K562 (cell line): ENCODE measurements at regions not wholly inside any gene's neighbourhood (a gene's known extent, or its start where the extent isn't known, plus 50 kb on each side); places are given as distances from the start of the nearest gene placed in this dataset.

Experiments
- ATAC-seq: fragments of 200-7000 bp; cut with Tn5 transposase; 3 replicates; pipeline ENCODE4 v1.9.1; 2020; ENCODE audit warnings: moderate library complexity
- BruUV-seq: library from RNA; stranded (reverse); fragments of 400-500 nt; replicated peaks from 2 replicates; lab custom pipeline; 2021; lab: Mats Ljungman, UMichigan
- CTCF ChIA-PET: fragments of 300-600 bp; formaldehyde crosslinking; extraction: SDS; loops from one replicate; lab custom pipeline; 2021; ENCODE audit warnings: low intra/inter-chr PET ratio; lab: Yijun Ruan, JAX
- POLR2A ChIA-PET: fragments of 300-600, 350-650 bp; sonication (Branson Sonifier 250); formaldehyde crosslinking; extraction: SDS; loops from one replicate; lab custom pipeline; 2021; ENCODE audit warnings: antibody characterized with exemption, inconsistent platforms; lab: Yijun Ruan, JAX
- DNase-seq, 4 experiments: peaks; one replicate each; pipeline versions ENCODE4 v3.0.0 to v3.0.0-alpha.2; 2011 to 2018; ENCODE audit warnings: low spot score in 3 of 4, mixed read lengths in 3 of 4; ENCODE audit errors: extremely low read depth in 1 of 4
- FAIRE-seq: peaks from 2 replicates; lab custom pipeline; 2011; peaks lifted over from hg19 to GRCh38; lab: Jason Lieb, UNC
- H2AFZ ChIP-seq: 2 replicates; pipeline ENCODE4 v1.6.0; 2011; ENCODE audit warnings: low read depth, low read length, control low read depth, inconsistent platforms
- H3K27ac ChIP-seq: fragments of 200-600 bp; 3 replicates; pipeline ENCODE4 v1.8.0; 2011; ENCODE audit warnings: low read depth, mild to moderate bottlenecking, control low read depth, inconsistent platforms, low read length, moderate library complexity, mixed read lengths; ENCODE audit errors: extremely low read depth
- H3K27me3 ChIP-seq, 2 experiments: fragments of 300-600 bp in 1 of 2; 2 replicates in 1 of 2; 3 replicates in 1 of 2; pipeline versions ENCODE4 v1.6.0 to v1.8.0; 2011; ENCODE audit warnings: inconsistent platforms in 2 of 2, low read length in 2 of 2, mild to moderate bottlenecking in 1 of 2, mixed read lengths in 1 of 2, moderate library complexity in 1 of 2; ENCODE audit not compliant: control insufficient read depth in 2 of 2, insufficient read depth in 2 of 2
- H3K36me3 ChIP-seq: fragments of 300-600 bp; 3 replicates; pipeline ENCODE4 v1.8.0; 2011; ENCODE audit warnings: mild to moderate bottlenecking, low read length, inconsistent platforms; ENCODE audit not compliant: control insufficient read depth, insufficient read depth
- H3K4me1 ChIP-seq, 2 experiments: fragments of 200-600 bp in 1 of 2; replicated peaks in 1 of 2; 2 replicates in 1 of 2; 3 replicates in 1 of 2; pipeline versions ENCODE4 v1.5.1 to v1.8.0; 2011; ENCODE audit warnings: inconsistent platforms in 2 of 2, low read length in 2 of 2, mild to moderate bottlenecking in 1 of 2, mixed read lengths in 1 of 2, moderate library complexity in 1 of 2; ENCODE audit not compliant: control insufficient read depth in 2 of 2, insufficient read depth in 2 of 2
- H3K4me2 ChIP-seq: 2 replicates; pipeline ENCODE4 v1.6.1; 2011; ENCODE audit warnings: low read length, control low read depth, inconsistent platforms, mixed read lengths; ENCODE audit not compliant: insufficient read depth
- H3K4me3 ChIP-seq: fragments of 200-600 bp; sonication (generic), shearing (Covaris generic); 2 replicates; pipeline ENCODE4 v1.5.1; 2016; ENCODE audit warnings: control low read depth, inconsistent platforms
- H3K79me2 ChIP-seq: fragments of 200-600 bp; 3 replicates; pipeline ENCODE4 v1.8.0; 2011; ENCODE audit warnings: low read length, inconsistent platforms; ENCODE audit not compliant: control insufficient read depth, insufficient read depth
- H3K9ac ChIP-seq, 2 experiments: 2 replicates each; pipeline versions ENCODE4 v1.6.0 to v1.6.1; 2011; ENCODE audit warnings: low read depth in 2 of 2, low read length in 2 of 2, control low read depth in 1 of 2, inconsistent platforms in 1 of 2, mild to moderate bottlenecking in 1 of 2, mixed read lengths in 1 of 2; ENCODE audit not compliant: insufficient read depth in 1 of 2
- H3K9me1 ChIP-seq: one replicate; pipeline ENCODE4 v1.6.0; 2011; ENCODE audit warnings: inconsistent platforms, mild to moderate bottlenecking, low read length, moderate library complexity; ENCODE audit not compliant: control insufficient read depth, insufficient read depth
- H3K9me3 ChIP-seq: replicated peaks from 2 replicates; pipeline ENCODE4 v1.5.1; 2011; ENCODE audit warnings: low read depth, low read length, inconsistent platforms; ENCODE audit not compliant: control insufficient read depth, insufficient read depth
- H4K20me1 ChIP-seq: replicated peaks from 2 replicates; pipeline ENCODE4 v1.6.1; 2011; ENCODE audit warnings: low read length, inconsistent platforms, mixed read lengths; ENCODE audit not compliant: control insufficient read depth, insufficient read depth
- ELF4 ChIP-seq: fragments of 450-650 bp; formaldehyde crosslinking; IDR thresholded peaks from 2 replicates; pipeline ENCODE4 v1.4.0; 2022; ENCODE audit warnings: missing genetic modification characterization
- FOXK2 ChIP-seq, 2 experiments: fragments of 450-650 bp; IDR thresholded peaks in 1 of 2; conservative IDR thresholded peaks in 1 of 2; 2 replicates each; pipeline ENCODE4 v1.6.1; 2016; ENCODE audit warnings: low read depth in 2 of 2, mild to moderate bottlenecking in 1 of 2
- GATAD2A ChIP-seq: fragments of 450-650 bp; IDR thresholded peaks from 2 replicates; pipeline ENCODE4 v1.6.1; 2017
- KLF1 ChIP-seq: fragments of 450-650 bp; IDR thresholded peaks from 2 replicates; pipeline ENCODE4 v1.6.1; 2016; ENCODE audit warnings: missing genetic modification characterization, missing compliant biosample characterization
- LCOR ChIP-seq: sonication (generic); formaldehyde crosslinking; IDR thresholded peaks from 2 replicates; pipeline ENCODE4 v1.8.0; 2022; ENCODE audit warnings: mild to moderate bottlenecking, missing genetic modification reagents
- NFRKB ChIP-seq: fragments of 450-650 bp; IDR thresholded peaks from 2 replicates; pipeline ENCODE4 v1.6.1; 2016; ENCODE audit warnings: low read depth
- NFYB ChIP-seq: IDR thresholded peaks from 2 replicates; pipeline ENCODE4 v1.6.1; 2011; ENCODE audit warnings: mild to moderate bottlenecking, moderate library complexity; ENCODE audit not compliant: insufficient read length; ENCODE audit errors: extremely low read depth
- NR2C2 ChIP-seq, 2 experiments: fragments of 200-800 bp in 1 of 2; sonication (Bioruptor generic) in 1 of 2; sonication (generic) in 1 of 2; formaldehyde crosslinking in 1 of 2; IDR thresholded peaks; 2 replicates each; pipeline versions ENCODE4 v1.6.1 to v1.8.0; 2016 to 2022; ENCODE audit warnings: mild to moderate bottlenecking in 1 of 2, missing compliant biosample characterization in 1 of 2, missing genetic modification characterization in 1 of 2, missing genetic modification reagents in 1 of 2
- POLR2AphosphoS2 ChIP-seq: IDR thresholded peaks from 2 replicates; pipeline ENCODE4 v1.6.1; 2012; ENCODE audit warnings: low read length, improper control_type of control experiment
- PRMT5 ChIP-seq: sonication (generic); formaldehyde crosslinking; IDR thresholded peaks from 2 replicates; pipeline ENCODE4 v1.5.0; 2020; ENCODE audit warnings: missing genetic modification reagents
- RBM34 ChIP-seq: fragments of 200-400 bp; formaldehyde crosslinking; IDR thresholded peaks from 2 replicates; pipeline ENCODE4 v1.6.1; 2018; ENCODE audit warnings: low read length, borderline replicate concordance; ENCODE audit not compliant: insufficient read depth
- SMARCE1 ChIP-seq: fragments of 450-650 bp; IDR thresholded peaks from 2 replicates; pipeline ENCODE4 v1.7.1; 2016; ENCODE audit warnings: mild to moderate bottlenecking
- TCFL5 ChIP-seq: fragments of 250-450 bp; sonication (Bioruptor Pico); conservative IDR thresholded peaks from 2 replicates; pipeline ENCODE4 v1.6.1; 2021; ENCODE audit warnings: mild to moderate bottlenecking, moderate library complexity, matching md5 sums
- ZNF707 ChIP-seq: fragments of 250-450 bp; sonication (Bioruptor Pico); conservative IDR thresholded peaks from 2 replicates; pipeline ENCODE4 v1.8.0; 2022; ENCODE audit warnings: inconsistent platforms, mild to moderate bottlenecking, moderate library complexity
- WGBS: fragments of 100-300 bp; shearing (Covaris generic); methylation state at CpG from one replicate; pipeline ENCODE4 v1.1.6; 2016; ENCODE audit warnings: low coverage, mixed read lengths; ENCODE audit not compliant: insufficient coverage; ENCODE audit errors: missing lambda C conversion rate; 5-methylcytosine and 5-hydroxymethylcytosine counted together
- in situ Hi-C: fragments of 300-500 bp; cut with MboI; formaldehyde crosslinking; loops from 4 replicates; pipeline ENCODE4 v1.15.0; 2018; ENCODE audit warnings: inconsistent platforms, mixed read lengths
- intact Hi-C: fragments of 100-400 bp; cut with micrococcal nuclease; formaldehyde crosslinking; loops from 2 replicates; pipeline ENCODE4 v1.14.2; 2022
- TF ChIP-seq, protein P1 (sequence below): sonication (generic); formaldehyde crosslinking; IDR thresholded peaks from 2 replicates; pipeline ENCODE4 v1.8.1; 2023; ENCODE audit warnings: missing genetic modification reagents, mild to moderate bottlenecking, borderline replicate concordance
- TF ChIP-seq, protein P2 (sequence below): sonication (generic); formaldehyde crosslinking; IDR thresholded peaks from 2 replicates; pipeline ENCODE4 v1.8.0; 2022; ENCODE audit warnings: missing genetic modification reagents, mild to moderate bottlenecking, borderline replicate concordance

DNA sequence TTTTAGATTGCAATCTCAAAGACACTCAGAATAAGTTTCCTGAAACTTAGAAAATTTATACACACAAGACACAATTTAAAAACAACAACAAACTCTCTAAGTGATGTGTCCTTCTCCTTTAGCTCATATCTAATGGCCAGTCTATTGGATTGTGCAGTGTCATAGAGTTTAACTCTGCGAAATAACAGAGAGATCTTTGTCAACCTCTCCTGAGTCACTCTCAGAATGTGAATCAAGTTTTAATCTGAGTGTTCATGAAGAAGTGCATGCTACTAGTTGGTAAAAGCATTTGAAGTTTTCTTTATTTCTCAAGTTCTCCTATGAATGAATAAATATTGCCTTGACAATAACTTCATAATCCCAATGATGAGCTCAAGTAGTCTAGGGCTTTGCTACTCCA is 284.5 kb upstream of the DNAJC19 start:
- in situ Hi-C loops: no loop called here
- no peak for ATAC-seq
- intact Hi-C loops: no loop called here
- Histone ChIP-seq H3K9ac (no peak overlapping the region), H4K20me1 (no peaks in the 10 kb centered on the region), H3K4me1 (no peaks in the 10 kb centered on the region), H3K27ac (no peak overlapping the region), H2AFZ (no peak overlapping the region), H3K9me1 (no peaks in the 10 kb centered on the region), H3K4me2 (no peak overlapping the region), H3K79me2 (no peaks in the 10 kb centered on the region), H3K9me3 (no peaks in the 10 kb centered on the region; the same call in 1 of the 2 replicates), H3K36me3 (no peaks in the 10 kb centered on the region), H3K4me3 (no peak overlapping the region), H3K27me3 (no peaks in the 10 kb centered on the region)
- POLR2A ChIA-PET: no interaction called here
- WGBS: 0% methylated on average over 1 of the region's 1 CpG
- DNase-seq: no peak
- no TSS peak for BruUV-seq
- FAIRE-seq: no peak
- CTCF ChIA-PET: no interaction called here
- TF ChIP-seq POLR2AphosphoS2: no peak
- TF ChIP-seq ZNF707 (CRISPR knock-in tag): no peak
- TF ChIP-seq NFYB: no peak
- no peak for TF ChIP-seq TCFL5 (CRISPR knock-in tag)
- no peak for TF ChIP-seq LCOR (CRISPR knock-in tag)
- TF ChIP-seq SMARCE1: no peak
- TF ChIP-seq PRMT5 (CRISPR knock-in tag): no peak
- no peak for TF ChIP-seq KLF1 (tag)
- no peak for TF ChIP-seq NFRKB
- no peak for TF ChIP-seq ELF4
- TF ChIP-seq FOXK2 (conservative IDR thresholded peaks at IDR 0.05 in 1 of 2, IDR thresholded peaks at IDR 0.05 in 1 of 2; ENCODE audit: low read depth in 2 of 2): no peak
- no peak for TF ChIP-seq GATAD2A
- TF ChIP-seq, protein P1, sequence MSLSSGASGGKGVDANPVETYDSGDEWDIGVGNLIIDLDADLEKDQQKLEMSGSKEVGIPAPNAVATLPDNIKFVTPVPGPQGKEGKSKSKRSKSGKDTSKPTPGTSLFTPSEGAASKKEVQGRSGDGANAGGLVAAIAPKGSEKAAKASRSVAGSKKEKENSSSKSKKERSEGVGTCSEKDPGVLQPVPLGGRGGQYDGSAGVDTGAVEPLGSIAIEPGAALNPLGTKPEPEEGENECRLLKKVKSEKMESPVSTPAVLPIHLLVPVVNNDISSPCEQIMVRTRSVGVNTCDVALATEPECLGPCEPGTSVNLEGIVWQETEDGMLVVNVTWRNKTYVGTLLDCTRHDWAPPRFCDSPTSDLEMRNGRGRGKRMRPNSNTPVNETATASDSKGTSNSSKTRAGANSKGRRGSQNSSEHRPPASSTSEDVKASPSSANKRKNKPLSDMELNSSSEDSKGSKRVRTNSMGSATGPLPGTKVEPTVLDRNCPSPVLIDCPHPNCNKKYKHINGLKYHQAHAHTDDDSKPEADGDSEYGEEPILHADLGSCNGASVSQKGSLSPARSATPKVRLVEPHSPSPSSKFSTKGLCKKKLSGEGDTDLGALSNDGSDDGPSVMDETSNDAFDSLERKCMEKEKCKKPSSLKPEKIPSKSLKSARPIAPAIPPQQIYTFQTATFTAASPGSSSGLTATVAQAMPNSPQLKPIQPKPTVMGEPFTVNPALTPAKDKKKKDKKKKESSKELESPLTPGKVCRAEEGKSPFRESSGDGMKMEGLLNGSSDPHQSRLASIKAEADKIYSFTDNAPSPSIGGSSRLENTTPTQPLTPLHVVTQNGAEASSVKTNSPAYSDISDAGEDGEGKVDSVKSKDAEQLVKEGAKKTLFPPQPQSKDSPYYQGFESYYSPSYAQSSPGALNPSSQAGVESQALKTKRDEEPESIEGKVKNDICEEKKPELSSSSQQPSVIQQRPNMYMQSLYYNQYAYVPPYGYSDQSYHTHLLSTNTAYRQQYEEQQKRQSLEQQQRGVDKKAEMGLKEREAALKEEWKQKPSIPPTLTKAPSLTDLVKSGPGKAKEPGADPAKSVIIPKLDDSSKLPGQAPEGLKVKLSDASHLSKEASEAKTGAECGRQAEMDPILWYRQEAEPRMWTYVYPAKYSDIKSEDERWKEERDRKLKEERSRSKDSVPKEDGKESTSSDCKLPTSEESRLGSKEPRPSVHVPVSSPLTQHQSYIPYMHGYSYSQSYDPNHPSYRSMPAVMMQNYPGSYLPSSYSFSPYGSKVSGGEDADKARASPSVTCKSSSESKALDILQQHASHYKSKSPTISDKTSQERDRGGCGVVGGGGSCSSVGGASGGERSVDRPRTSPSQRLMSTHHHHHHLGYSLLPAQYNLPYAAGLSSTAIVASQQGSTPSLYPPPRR (CRISPR knock-in tag): no peak
- TF ChIP-seq, protein P2, sequence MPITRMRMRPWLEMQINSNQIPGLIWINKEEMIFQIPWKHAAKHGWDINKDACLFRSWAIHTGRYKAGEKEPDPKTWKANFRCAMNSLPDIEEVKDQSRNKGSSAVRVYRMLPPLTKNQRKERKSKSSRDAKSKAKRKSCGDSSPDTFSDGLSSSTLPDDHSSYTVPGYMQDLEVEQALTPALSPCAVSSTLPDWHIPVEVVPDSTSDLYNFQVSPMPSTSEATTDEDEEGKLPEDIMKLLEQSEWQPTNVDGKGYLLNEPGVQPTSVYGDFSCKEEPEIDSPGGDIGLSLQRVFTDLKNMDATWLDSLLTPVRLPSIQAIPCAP (CRISPR knock-in tag): no peak
- no peak for TF ChIP-seq NR2C2 (CRISPR knock-in tag; IDR thresholded peaks at IDR 0.05)
- no peak for TF ChIP-seq NR2C2 (tag; IDR thresholded peaks at IDR 0.05)
- TF ChIP-seq RBM34: no peak
